HG02642 (cell line): ENCODE measurements at regions not wholly inside any gene's neighbourhood (a gene's known extent, or its start where the extent isn't known, plus 50 kb on each side); places are given as distances from the start of the nearest gene placed in this dataset.

Source experiments
- ATAC-seq: cut with Tn5 transposase; IDR thresholded peaks from one replicate; pipeline ENCODE4 v1.9.1; 2021; ENCODE audit warnings: mild to moderate bottlenecking; ENCODE audit not compliant: unreplicated experiment, poor library complexity

GRCh38 chr3:152094406-152094805 is 174.3 kb upstream of the MBNL1 start:
- no peak for ATAC-seq

GRCh38 chr3:152095472-152095871 is 173.3 kb upstream of the MBNL1 start:
- no peak for ATAC-seq

- ATAC-seq = no peak
Measured at GRCh38 chr3:152096280-152096906, 172.3 kb upstream of the MBNL1 start.

- no peak for ATAC-seq
Measured at GRCh38 chr3:152097120-152097519, 171.6 kb upstream of the MBNL1 start.

GRCh38 chr3:152097770-152098169 is 171.0 kb upstream of the MBNL1 start:
- ATAC-seq = no peak

- peak; percentile 99 for ATAC-seq
Measured at GRCh38 chr3:152100491-152101132, 168.1 kb upstream of the MBNL1 start.

- ATAC-seq = no peak
Measured at GRCh38 chr3:152102410-152102809, 166.3 kb upstream of the MBNL1 start.

GRCh38 chr3:152103257-152103656 is 165.5 kb upstream of the MBNL1 start:
- ATAC-seq = no peak

- ATAC-seq = no peak
Measured at GRCh38 chr3:152104847-152105415, 163.8 kb upstream of the MBNL1 start.

- no peak for ATAC-seq
Measured at GRCh38 chr3:152105446-152105845, 163.3 kb upstream of the MBNL1 start.

- no peak for ATAC-seq
Measured at GRCh38 chr3:152109038-152109437, 159.7 kb upstream of the MBNL1 start.

GRCh38 chr3:152113413-152113812 is 155.3 kb upstream of the MBNL1 start:
- no peak for ATAC-seq

GRCh38 chr3:152113992-152114651 is 154.6 kb upstream of the MBNL1 start:
- no peak for ATAC-seq

- no peak for ATAC-seq
Measured at GRCh38 chr3:152120601-152121269, 148.0 kb upstream of the MBNL1 start.

GRCh38 chr3:152121270-152121636 is 147.5 kb upstream of the MBNL1 start:
- no peak for ATAC-seq

GRCh38 chr3:152122851-152123250 is 145.9 kb upstream of the MBNL1 start:
- no peak for ATAC-seq

GRCh38 chr3:152123457-152123856 is 145.3 kb upstream of the MBNL1 start:
- ATAC-seq = no peak

GRCh38 chr3:152126260-152126659 is 142.5 kb upstream of the MBNL1 start:
- ATAC-seq = no peak

GRCh38 chr3:152127058-152127457 is 141.7 kb upstream of the MBNL1 start:
- peak; percentile 99 for ATAC-seq

GRCh38 chr3:152128356-152128755 is 140.4 kb upstream of the MBNL1 start:
- ATAC-seq = no peak

- no peak for ATAC-seq
Measured at GRCh38 chr3:152139651-152140050, 129.1 kb upstream of the MBNL1 start.
